ENCODE measurements at regions not wholly inside any gene's neighbourhood (a gene's known extent, or its start where the extent isn't known, plus 50 kb on each side); places are given as distances from the start of the nearest gene placed in this dataset.

DNA sequence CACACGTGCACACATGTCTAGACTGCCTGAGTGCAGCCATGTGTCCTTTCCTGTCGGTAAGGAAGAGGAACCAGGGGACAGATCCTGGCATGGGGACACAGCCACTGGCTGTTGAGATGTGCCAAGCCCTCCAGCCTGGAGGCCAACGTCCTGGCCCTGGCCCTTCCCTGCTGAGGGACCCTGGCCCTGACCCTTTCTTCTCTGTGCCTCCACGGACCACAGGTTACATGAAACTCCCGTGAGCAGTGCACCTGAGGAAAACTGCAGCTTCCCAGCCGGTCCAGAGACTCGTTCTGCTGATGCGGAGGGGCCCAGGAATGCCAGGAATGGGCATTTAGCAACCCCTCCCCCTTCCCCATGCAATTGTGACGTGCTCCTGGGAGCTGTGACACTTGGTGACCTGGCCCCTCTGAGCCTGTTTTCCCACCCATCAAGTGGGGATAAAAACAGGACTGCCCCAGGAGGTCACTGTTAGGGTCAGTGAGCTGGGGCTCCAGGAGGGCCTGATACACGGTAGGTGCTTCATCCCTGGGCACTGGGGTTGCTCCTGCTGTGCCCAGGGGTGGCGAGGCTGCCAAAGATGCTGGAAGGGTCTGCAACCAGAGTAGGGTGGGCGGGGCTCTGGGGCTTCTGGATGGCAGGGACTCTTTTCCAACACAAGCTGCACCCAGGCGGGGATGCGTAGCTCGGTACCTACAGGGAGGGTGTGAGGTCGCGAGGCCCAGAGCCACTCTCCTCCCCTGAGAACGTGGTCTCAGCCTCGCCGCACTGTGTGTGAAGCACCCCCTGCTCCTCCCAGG lies 151.5 kb downstream of the C9orf50 start:
- DNase-seq = no peak

DNA sequence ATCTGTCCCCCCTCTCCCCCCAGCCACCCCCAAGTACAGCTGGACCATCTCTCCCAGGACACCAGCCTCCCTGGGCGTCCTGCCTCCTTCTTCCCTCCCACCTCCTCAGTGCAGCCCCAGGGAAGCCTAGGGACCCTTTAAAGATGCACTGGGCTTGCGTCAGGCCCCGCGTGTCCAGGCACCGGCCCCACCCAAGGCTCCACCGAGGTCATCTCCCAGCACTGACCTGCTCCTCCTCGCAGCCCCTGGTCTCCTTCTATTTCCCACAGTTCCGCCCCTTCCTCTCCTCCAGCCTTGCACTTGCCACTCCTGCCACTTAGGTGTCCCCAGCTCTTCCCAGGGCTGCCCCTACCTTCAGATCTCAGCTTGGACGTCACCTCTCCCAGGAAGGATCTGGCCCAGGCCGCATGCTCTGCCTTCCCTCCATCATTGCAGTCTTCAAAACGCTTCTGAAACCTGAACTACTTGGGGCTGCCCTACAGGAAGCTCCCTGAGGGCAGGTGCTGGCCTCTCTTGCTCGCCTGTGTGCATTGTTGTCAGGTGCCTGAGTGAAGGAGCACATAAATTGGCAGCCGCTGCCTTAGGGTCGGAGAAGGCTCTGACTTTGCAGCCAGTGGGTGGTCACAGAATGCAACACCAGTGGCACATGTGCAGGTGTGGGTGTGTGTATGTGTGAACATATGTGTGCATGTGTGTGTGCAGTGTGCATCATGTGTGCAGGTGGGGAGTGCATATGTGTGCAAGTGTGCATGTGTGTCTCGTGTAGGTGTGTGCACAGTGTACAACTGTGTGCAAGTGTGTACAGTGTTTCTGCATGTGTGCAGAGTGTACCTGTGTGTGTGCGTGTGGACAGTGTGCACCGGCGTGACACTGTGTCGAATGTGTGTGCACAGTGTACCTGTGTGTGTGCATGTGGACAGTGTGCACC lies 152.9 kb downstream of the C9orf50 start:
- DNase-seq = no peak

DNA sequence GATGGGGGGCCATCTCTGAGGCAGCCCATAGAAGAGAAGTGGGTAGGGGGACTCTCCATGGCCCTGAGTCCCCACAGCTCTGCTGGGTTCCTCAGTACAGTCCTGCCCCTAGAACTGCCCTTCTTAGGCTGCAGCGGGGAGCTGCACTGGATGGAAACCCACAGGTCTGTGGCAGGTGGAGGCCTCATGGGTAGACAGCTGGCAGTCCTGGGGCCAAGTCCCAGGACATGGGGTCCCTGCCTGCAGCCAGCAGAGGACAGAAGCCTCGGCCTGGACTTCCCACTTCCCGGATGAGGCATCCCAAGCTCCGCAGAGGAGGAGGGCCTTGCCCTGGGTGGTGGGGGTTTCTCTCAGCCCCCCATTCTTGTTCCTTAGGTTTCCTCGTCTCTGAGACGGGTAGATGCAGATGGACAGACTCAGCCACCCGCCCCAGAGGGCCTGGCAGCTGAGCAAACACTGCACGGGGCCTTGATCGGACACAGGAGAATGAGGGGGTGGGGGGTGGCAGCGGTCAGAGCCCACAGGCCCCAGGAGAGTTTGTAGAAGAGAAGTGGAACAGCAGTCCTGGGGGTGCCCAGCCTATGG lies 153.8 kb downstream of the C9orf50 start:
- DNase-seq = no peak

DNA sequence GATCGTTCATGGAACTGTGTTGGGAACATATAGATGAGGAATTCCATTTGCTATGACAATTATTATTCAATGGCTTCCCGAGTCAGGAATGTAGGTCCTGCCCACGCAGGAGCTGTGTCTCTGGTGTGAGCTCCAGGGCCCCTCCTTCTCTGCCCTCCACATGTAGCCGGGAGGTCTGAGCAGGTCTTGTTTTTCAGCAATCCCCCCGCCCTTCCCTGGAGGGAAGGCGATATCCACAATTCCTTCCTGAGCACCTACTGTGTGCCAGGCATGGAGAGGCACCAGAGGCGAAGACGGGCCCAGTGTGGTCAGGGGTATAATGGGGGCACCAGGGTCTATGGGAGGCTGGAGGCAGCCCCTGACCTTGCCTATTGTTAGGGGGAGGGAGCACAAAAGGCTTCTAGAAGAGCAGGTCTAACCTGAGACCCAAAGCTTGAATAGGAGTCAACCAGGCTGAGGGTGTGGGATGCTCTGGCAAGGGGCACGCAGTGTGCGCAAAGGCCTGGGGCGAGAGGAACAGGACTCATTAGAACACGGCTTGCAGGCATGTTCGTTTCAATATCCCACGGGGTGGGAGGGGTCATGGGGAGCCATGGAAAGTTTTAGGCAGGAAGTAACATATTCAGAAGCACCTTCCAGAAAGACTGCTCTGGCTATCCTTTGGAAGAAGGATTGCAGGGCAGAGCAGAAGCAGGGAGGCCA lies 154.9 kb downstream of the C9orf50 start:
- no peak for DNase-seq

DNA sequence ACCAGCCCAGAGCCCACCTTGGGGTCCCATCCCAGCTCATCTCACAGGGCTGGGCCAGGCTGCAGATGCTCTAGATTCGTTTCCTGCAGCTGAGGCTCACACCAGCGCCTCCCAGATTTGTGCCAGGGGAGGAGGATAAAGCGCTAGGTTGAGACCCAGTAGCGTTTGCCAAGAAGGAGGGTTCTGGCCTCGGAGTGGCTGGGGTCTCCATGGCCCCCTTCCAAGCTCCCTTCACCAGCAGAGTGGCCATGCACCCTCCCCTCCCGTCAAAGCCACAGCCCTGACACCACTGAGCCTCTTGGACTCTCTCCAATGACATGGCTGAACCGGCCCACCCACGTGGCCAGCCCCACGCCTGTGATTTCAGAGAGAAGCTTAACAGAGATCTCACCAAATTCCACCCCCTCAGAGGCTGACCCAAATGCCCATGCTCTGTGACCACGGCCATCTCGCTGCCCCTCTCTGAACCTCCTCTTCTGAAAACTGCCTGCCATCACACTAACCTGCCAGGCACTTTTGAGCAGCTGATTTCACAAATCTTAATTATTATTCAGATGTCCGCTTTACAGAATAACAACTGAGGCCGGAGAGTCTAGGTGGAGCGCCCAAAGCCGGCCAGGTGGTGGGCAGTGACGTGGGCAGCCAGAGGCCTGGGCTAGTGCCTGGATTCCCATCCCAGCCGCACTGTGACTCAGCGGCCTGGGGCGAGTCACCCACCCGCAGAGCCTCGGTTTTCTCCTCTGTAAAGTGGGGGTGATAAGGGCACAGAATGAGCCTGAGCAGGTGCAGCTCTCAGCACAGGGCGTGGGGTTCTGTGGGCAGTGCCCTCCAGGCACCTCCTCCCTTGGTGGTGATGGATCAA lies 155.7 kb downstream of the C9orf50 start:
- DNase-seq = no peak

DNA sequence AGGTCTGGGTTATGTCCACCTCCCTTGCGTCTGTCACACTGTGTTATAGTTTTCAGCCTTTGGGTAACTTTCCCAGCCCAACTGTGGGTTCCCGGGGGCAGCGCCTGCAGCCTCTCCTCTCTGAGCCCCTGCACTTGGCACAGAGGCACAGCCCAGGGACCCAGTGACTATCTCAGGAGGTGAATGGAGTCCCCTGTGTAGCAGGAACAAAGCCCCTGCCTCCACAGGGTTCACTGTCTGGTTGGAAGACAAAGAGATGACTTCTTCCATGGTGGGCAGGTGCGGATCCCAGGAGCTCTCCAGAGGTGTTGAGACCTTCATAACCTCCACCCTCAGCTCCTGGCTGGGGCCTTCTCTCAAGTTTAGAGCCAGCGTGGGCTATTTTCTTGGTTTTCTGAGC lies 156.9 kb downstream of the C9orf50 start:
- no peak for DNase-seq

DNA sequence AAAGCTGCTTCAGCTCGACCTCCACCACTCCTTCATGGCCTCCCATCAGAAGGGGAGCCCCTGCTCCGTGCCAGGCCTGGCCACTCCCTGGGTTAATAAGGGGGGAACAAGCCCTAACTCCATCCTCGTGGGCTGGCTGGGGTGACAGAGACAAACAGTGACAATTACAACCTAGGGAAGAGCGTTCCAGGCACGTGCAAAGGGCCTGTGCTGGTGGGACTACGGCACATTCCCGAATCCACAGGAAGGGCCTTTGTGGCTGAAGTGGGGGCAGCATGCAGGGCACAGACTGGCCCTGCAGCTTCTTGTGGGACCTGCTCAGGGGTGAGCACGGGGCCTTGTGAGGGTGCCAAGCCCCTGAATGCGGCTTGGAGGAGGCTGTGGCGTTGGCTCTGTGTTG lies 157.4 kb downstream of the C9orf50 start:
- DNase-seq = no peak

DNA sequence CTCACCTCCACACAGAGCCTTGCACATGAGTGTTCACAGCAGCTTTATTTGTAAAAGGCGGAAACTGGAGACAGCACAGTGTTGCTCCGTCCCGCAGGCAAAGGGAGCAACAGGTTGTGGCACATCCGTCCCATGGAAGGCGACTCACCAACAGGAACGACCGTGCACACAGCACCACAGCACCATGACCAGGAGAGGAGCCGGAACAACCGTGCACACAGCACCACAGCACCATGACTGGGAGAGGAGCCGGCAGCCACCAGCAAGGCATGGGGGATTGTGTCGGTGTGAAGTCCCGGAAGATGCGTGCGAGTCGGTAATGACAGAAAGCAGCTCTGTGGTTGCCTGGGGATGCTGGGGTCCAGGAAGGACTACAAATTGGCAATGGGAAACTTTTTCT lies 158.5 kb downstream of the C9orf50 start:
- DNase-seq = no peak

DNA sequence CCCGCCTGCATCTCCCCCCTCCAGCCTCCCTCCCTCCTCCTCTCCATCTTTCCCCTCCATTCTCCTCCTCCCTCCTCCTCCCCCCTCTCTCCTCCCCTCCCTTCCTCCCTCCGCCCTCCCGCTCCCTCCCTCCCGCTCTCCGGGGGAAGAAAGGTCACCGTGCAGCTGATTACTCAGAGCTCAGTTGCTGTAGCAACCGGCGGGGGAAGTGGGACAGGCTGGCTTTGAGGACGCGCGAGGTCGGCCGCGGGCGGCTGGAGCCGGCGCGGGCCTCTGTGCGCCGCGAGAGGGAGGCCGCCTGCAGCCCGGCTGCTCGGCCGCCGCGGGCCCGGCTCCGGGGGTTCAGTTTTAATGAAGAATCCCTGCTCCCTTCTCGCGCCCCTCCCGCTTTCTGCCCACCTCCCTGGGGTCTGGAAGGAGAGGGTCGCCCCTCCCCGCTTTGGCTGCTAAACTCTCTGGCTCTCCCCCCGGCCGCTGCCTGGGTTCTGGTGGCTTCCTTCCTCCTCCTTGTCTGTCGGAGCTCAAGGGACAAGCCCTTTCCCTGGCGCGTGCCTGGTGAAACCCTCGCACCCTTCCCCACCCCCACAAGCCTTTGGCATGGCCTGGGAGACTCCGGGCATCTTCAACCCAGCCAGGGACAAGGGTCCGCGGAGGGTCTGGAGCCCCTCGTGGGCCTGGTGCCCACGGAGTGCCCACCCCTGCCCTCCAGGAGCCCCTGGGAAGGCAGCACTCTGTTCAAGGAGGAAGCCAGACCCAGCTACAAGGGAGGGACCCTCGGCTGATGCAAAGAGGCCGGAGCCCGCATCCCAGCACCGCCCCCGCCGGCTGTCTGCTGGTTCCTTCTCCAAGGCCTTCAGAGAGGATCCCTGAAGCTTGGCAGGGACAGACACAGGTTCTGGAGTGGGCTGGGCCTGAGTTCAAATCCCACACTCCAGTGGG lies 160.3 kb downstream of the C9orf50 start:
- DNase-seq = peak; percentile 96

DNA sequence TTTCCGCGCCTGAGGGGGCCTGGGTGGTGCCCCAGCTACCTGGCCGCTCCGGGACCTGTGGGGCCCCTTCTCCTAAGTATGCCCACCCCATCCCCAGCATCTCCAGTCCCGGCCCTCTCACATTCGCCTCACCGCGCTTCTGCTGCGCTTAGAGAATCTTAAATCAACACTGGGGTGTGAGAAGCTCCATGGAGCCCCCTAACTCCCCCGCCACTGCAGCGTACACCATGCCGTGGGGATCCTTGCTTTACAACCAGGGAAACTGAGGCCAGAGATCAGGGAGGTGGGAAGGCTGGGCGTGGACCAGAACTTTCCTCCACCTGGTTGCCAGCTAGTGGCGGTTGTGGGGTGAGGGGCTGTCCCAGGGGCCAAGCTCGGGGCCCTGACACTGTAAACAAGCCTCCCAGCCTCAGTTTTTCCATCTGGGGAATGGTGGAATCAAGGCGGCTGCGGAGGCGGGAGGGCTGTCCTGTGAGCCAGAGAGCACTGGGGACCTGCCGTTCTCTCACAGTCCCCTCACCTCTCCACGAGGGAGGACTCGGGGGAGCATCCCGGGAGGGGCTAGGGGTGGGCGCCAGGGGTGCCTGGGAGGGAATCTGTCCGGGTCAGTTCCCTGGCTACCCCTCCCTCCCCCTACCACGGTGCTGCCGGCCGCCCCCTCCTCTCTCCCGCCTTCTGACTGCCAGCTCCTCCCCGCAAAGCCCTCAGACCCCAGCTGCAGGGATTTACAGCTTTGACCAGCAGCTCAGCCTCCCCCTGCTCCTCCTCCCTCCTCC lies 161.2 kb downstream of the C9orf50 start:
- no peak for DNase-seq

DNA sequence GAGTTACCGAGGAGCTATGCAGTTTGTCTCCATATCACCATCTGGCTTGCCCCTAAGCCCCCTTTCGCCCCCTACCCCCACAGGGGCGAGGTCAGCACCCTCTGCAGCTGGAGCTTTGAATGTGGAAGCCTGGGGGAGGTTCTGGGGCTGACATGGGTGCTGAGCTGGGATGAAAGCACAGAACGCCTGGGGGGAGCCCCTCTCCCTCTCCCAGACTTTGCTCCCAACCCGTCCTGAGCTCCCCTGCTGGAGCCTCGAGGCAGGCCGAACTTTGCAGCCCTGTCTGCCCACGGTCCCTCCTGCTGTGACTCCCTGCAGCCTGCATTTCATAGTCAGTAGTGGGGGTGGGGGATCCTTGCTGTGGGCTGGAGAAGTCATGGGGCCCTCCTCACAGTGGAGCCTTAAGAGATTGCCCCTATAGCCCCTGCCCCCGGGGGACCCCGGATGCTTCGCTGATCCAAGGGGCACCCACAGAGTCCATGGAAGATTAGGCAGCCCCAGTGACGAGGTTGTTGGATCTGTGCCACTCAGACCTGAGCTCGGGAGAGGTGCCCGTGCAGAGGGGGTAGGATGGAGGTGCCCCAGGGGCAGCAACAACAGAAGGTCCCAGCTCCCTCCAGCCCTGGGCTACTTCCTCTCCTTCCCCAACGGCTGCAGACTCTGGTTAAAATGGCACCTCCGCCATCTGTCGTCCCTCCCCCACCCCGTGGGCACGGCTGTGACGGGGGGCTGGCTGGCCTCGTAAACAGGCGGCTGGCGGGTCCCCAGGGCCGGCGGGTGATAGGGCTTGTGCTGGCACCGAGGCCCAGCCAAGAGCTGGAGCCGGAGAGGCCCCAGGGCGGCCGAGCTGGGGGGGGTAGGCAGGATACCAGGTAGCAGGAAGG lies 162.0 kb downstream of the C9orf50 start:
- peak; percentile 40 for DNase-seq

DNA sequence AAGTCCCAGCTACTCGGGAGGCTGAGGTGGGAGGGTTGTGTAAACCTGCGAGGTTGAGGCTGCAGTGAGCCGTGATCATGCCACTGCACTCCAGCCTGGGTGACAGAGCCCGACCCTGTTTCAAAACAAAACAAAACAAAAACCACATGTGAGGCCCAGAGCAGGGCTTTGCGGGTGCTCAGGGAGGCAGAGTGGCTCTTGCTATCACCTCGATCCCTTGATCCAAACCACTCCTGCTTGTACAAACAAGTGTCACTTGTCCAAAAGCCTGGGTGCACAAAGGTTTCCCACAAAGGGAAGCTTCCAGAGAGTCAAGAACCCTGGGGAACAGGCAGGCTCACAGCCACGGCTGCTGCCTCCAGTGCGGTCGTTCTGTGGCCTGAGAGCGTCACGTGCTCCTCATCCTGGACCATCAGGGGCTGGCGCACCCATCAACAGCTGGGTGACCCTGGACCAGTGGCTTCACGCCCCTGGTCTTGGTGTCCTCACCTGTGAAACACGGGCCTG lies 162.7 kb downstream of the C9orf50 start:
- DNase-seq = peak; percentile 21

DNA sequence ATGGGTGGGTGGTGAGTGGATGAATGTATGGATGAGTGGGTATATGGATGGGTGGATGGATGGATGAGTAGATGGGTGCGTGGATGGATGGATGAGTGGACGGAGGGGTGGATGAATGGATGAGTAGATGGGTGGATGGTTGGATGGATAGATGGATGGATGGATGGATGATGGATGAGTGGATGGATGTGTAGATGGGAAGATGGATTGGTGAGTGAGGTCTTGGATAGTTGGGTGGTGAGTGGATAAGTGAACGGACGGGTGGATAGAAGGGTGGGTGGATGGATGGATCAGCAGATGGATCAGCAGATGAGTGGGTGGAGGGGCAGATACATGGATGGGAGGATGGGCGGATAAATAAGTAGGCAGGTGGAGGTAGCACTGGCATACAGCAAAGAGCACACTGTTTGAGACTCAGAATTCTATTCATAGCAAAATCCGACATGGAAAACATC lies 163.5 kb downstream of the C9orf50 start:
- DNase-seq = no peak

DNA sequence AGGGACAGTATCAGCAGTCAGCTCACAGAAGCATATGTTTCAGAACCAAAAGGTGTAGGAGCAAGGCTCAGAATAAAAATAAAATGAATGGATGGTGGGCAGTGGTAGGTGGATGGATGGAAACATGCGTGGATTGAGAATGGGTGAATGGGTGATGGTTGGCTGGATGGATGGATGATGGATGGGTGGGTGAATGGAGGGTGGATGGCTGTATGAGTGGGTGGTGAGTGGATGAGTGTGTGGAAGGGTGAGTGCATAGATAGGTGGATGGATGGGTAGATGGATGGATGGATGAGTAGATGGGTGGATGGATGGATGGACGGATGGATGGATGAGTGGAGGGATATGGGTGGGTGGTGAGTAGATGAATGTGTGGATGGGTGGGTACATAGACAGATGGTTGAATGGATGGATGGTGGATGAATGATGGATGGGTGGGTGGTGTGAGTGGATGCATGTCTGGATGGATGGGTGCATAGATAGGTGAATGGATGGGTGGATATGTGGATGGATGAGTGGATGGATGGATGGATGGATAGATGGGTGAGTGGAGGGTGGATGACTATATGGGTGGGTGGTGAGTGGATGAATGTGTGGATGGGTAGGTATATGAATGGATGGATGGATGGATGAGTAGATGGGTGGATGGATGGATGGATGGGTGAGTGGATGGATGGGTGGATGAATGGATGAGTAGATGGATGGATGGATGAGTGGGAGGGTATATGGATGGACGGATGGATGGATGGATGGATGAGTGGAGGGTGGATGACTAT lies 164.2 kb downstream of the C9orf50 start:
- DNase-seq = no peak

DNA sequence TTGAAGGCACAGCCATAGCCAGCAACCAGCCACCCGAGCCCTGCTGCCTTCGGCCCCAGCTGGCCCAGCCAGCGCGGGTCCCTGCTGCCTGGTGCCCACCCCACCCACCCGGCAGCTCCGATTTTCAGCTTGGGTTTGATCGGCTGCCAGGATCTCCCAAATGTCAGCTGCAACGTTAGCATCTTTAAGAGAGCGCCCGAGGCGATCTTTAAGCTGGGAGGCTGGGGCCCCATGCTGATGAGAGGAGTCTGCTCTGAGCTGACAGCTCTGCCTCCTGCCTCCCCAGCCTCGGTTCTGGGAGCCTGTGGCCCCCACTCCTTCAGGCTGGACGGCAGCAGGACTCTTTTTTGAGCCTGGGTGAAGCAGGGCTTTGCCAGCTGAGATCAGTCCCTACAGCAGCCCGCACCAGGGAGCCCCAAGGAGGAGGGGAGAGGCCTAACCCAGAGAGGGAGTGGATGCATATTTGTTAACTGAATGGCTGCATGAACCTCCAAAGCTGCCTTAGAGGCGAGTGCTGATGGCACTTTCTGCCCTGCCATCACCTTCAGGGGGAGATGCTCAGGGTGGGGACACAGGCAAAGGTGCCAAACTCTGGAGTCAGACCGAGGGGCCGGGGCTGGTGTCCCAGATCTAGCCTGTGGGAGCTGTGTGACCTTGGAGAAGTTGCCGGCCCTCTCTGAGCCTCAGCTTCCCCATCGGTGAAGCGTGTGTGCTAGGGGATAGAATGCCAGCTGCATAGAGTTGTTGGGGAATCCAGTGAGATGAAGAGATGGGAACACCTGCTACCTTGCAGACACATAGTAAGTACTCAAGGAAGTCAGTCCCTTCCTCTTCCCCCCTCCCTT lies 165.5 kb downstream of the C9orf50 start:
- no peak for DNase-seq

DNA sequence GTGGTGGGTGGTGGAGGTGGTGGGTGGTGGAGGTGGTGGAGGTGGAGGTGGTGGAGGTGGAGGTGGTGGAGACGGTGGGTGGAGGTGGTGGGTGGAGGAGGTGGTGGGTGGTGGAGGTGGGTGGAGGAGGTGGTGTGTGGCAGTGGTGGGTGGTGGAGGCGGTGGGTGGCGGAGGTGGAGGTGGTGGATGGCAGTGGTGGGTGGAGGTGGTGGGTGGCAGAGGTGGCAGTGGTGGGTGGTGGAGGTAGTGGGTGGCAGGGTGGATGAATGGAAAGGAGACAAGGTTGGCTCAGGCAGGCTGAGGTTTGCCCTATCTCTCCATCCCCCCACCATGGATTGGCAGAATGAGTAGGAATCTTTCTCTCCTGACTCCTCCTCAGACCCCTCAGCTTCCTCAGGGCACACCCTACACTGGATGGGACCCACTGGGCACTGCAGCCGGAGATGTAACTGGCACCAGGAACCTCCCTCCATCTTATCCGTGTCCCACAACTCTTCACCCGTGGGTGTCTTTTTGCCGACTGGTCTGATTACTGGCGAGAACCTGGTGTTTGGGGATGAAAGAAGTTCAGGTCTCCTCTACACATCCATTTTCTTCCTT lies 166.3 kb downstream of the C9orf50 start:
- DNase-seq = no peak

All from midbrain (tissue), 1 donor.